Esophagus squamous epithelium (tissue), 4 donors: ENCODE measurements at regions not wholly inside any gene's neighbourhood (a gene's known extent, or its start where the extent isn't known, plus 50 kb on each side); places are given as distances from the start of the nearest gene placed in this dataset.

Experiments used
- POLR2A ChIP-seq, 4 donors: fragments of 450-650 bp; IDR thresholded peaks; one replicate each; pipeline ENCODE4 v1.6.1; 2017; ENCODE audit warnings: antibody characterized with exemption in 4 of 4, mild to moderate bottlenecking in 4 of 4, moderate library complexity in 3 of 4
- TF ChIP-seq, protein P1 (sequence below), 6 experiments: fragments of 450-650 bp in 4 of 6; fragments of 200-600 bp in 2 of 6; sonication (generic) in 2 of 6; IDR thresholded peaks; one replicate each; pipeline ENCODE4 v1.5.1; 2016 to 2019; ENCODE audit warnings: antibody characterized with exemption in 6 of 6, mild to moderate bottlenecking in 4 of 6, moderate library complexity in 4 of 6

DNA sequence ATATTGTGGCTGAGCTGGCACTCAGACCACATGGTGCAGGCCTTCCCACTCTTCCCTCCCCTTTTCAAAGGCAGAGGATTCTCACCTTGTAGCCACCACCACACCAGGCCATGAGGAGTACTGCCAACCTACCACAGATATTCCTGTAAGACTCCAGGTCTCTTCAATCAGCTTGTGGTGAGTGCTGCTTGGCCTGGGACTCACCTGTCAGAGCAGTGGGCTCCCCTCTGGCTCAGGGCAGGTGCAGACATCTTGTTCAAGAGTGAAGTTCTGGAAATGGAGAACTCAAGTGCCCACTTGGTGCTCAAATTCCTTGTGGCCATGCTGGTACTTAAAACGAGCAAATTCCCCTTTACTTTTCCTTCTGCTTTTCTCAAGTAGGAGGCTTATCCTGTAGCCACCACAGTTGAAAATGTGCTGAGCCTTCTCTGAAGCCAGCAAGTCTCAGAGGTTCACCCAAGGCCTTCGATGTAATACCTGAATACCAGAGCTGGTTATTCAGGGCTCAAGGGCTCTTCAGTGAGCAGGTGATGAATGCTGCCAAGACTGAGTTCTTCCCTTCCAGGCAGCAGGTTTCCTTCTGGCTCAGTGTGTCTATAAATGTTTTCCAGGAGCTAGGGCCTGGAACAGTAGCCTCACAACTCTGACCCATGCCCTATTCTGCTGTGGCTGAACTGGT is 212.9 kb downstream of the TEX13C start:
- TF ChIP-seq, protein P1, sequence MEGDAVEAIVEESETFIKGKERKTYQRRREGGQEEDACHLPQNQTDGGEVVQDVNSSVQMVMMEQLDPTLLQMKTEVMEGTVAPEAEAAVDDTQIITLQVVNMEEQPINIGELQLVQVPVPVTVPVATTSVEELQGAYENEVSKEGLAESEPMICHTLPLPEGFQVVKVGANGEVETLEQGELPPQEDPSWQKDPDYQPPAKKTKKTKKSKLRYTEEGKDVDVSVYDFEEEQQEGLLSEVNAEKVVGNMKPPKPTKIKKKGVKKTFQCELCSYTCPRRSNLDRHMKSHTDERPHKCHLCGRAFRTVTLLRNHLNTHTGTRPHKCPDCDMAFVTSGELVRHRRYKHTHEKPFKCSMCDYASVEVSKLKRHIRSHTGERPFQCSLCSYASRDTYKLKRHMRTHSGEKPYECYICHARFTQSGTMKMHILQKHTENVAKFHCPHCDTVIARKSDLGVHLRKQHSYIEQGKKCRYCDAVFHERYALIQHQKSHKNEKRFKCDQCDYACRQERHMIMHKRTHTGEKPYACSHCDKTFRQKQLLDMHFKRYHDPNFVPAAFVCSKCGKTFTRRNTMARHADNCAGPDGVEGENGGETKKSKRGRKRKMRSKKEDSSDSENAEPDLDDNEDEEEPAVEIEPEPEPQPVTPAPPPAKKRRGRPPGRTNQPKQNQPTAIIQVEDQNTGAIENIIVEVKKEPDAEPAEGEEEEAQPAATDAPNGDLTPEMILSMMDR (IDR thresholded peaks at IDR 0.05), result no peak
- TF ChIP-seq POLR2A (IDR thresholded peaks at IDR 0.05), result no peak
